ENCODE measurements at regions not wholly inside any gene's neighbourhood (a gene's known extent, or its start where the extent isn't known, plus 50 kb on each side); places are given as distances from the start of the nearest gene placed in this dataset.
"Not testable (repeated sequence)": the region's sequence is repeated elsewhere in the genome, so short reads cannot be mapped to it uniquely, and the experiment has no call there.

DNA sequence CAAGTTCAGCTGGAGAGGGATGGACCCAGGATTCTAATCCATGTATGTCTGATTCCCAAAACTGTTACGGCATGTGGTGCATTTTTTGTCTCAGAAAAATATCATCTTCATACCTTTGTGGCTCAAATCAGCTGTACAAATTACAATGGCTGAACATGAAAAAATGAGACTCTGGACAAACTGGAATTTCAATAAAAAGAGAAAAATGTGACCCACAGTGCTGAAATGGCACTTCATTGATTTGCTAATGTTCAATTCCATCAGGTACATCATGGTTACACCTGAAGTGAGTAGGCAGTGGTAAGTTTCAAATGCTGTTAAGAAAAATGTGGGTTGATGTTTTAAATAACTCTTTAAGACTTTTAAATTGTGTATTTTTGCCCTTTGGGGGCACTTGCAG lies 165.6 kb upstream of the CAND1 start:
- H3K27me3 ChIP-seq (ENCODE audit: insufficient read depth, low read length, poor library complexity, severe bottlenecking), result no peaks in the 10 kb centered on the region
- H4K20me1 ChIP-seq (ENCODE audit: insufficient read depth, low read length, poor library complexity, severe bottlenecking), result no peaks in the 10 kb centered on the region
- H3K9me3 ChIP-seq (ENCODE audit: insufficient read depth, low read depth, low read length), result no peaks in the 10 kb centered on the region
- H3K9ac ChIP-seq (ENCODE audit: low read depth, low read length, poor library complexity, severe bottlenecking), result no peak overlapping the region
- no peak overlapping the region for H3K4me3 ChIP-seq (ENCODE audit: low read length, poor library complexity, severe bottlenecking)
- H3K36me3 ChIP-seq (ENCODE audit: insufficient read depth, low read length), result no peaks in the 10 kb centered on the region
- H3K79me2 ChIP-seq (ENCODE audit: insufficient read depth, low read length), result no peaks in the 10 kb centered on the region
- TF ChIP-seq EZH2phosphoT487 (IDR thresholded peaks at IDR 0.05; ENCODE audit: borderline replicate concordance), result no peak
- TF ChIP-seq, protein P1, sequence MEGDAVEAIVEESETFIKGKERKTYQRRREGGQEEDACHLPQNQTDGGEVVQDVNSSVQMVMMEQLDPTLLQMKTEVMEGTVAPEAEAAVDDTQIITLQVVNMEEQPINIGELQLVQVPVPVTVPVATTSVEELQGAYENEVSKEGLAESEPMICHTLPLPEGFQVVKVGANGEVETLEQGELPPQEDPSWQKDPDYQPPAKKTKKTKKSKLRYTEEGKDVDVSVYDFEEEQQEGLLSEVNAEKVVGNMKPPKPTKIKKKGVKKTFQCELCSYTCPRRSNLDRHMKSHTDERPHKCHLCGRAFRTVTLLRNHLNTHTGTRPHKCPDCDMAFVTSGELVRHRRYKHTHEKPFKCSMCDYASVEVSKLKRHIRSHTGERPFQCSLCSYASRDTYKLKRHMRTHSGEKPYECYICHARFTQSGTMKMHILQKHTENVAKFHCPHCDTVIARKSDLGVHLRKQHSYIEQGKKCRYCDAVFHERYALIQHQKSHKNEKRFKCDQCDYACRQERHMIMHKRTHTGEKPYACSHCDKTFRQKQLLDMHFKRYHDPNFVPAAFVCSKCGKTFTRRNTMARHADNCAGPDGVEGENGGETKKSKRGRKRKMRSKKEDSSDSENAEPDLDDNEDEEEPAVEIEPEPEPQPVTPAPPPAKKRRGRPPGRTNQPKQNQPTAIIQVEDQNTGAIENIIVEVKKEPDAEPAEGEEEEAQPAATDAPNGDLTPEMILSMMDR (conservative IDR thresholded peaks at IDR 0.05; ENCODE audit: low read length), result no peak
- H3K9me2 ChIP-seq (replicated peaks; ENCODE audit: low read depth, low read length), result no peaks in the 10 kb centered on the region
- H3K4me2 ChIP-seq (ENCODE audit: low read depth, low read length, poor library complexity, severe bottlenecking), result no peak overlapping the region
- no peak overlapping the region for H2AFZ ChIP-seq (ENCODE audit: low read length)
- no peaks in the 10 kb centered on the region for H3K4me1 ChIP-seq (ENCODE audit: insufficient read depth, low read length, poor library complexity, severe bottlenecking)
- H3F3A ChIP-seq (ENCODE audit: low read depth), result no peaks in the 10 kb centered on the region

GRCh38 chr12:67107235-67107634 lies 161.9 kb upstream of the CAND1 start:
- Histone ChIP-seq H3K4me1 (ENCODE audit: insufficient read depth, low read length, poor library complexity, severe bottlenecking) (no peaks in the 10 kb centered on the region), H3K36me3 (ENCODE audit: insufficient read depth, low read length) (no peaks in the 10 kb centered on the region), H3K9ac (ENCODE audit: low read depth, low read length, poor library complexity, severe bottlenecking) (no peak overlapping the region), H3K4me2 (ENCODE audit: low read depth, low read length, poor library complexity, severe bottlenecking) (no peak overlapping the region), H3K9me3 (ENCODE audit: insufficient read depth, low read depth, low read length) (no peaks in the 10 kb centered on the region), H3F3A (ENCODE audit: low read depth) (no peaks in the 10 kb centered on the region), H3K79me2 (ENCODE audit: insufficient read depth, low read length) (no peaks in the 10 kb centered on the region), H4K20me1 (ENCODE audit: insufficient read depth, low read length, poor library complexity, severe bottlenecking) (no peaks in the 10 kb centered on the region), H3K27me3 (ENCODE audit: insufficient read depth, low read length, poor library complexity, severe bottlenecking) (no peaks in the 10 kb centered on the region), H3K4me3 (ENCODE audit: low read length, poor library complexity, severe bottlenecking) (no peak overlapping the region), H3K9me2 (replicated peaks; ENCODE audit: low read depth, low read length) (no peaks in the 10 kb centered on the region), H2AFZ (ENCODE audit: low read length) (no peak overlapping the region)
- TF ChIP-seq, protein P1 (conservative IDR thresholded peaks at IDR 0.05; ENCODE audit: low read length), result no peak
- no peak for TF ChIP-seq EZH2phosphoT487 (IDR thresholded peaks at IDR 0.05; ENCODE audit: borderline replicate concordance)

DNA sequence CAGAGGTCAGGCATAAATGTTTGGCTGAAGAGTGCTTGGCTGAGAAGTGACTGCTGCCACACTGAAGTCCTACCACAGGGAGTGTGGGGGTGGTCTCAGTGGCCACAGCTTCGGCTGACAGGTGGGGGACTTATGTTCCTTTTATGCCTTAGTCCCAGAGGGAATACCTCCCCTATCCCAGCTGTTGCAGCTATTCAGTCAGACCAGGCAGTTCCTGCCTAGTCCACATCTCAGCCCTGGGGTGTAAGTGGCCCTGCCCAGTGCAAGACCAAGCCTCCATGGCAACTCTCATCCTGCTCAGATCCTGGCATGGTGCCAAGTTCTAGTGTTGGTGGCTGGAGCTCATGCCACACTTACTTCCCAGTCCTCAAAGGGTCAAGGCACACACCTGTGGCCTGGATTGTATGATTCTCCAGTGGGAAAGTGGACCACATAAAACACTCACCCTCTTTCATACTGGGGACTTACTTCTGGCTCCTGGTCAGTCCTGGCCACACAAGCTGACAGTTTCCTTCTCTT lies 161.3 kb upstream of the CAND1 start:
- TF ChIP-seq EZH2phosphoT487 (IDR thresholded peaks at IDR 0.05; ENCODE audit: borderline replicate concordance), result no peak
- TF ChIP-seq, protein P1 (conservative IDR thresholded peaks at IDR 0.05; ENCODE audit: low read length), result no peak
- Histone ChIP-seq H3K9me3 (ENCODE audit: insufficient read depth, low read depth, low read length) (no peaks in the 10 kb centered on the region), H3K4me1 (ENCODE audit: insufficient read depth, low read length, poor library complexity, severe bottlenecking) (no peaks in the 10 kb centered on the region)

DNA sequence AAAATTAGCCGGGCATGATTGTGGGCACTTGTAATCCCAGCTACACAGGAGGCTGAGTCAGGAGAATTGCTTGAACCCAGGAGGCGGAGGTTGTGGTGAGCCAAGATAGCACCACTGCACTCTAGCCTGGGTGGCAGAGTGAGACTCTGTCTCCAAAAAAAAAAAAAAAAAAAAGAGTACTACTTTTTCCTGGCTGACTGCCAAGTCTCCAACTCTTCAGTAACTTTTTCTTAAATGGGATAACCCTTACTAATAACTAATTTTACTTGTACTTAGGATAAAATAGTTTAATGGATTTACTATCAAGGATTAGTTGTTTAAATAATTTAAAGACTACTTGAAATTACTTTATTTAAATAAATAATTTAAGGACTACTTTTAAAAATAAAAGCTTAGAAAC lies 158.8 kb upstream of the CAND1 start:
- H3K9ac ChIP-seq (ENCODE audit: low read depth, low read length, poor library complexity, severe bottlenecking); H3F3A ChIP-seq (ENCODE audit: low read depth); H3K27me3 ChIP-seq (ENCODE audit: insufficient read depth, low read length, poor library complexity, severe bottlenecking); H3K4me3 ChIP-seq (ENCODE audit: low read length, poor library complexity, severe bottlenecking); H3K9me2 ChIP-seq (replicated peaks; ENCODE audit: low read depth, low read length); H3K36me3 ChIP-seq (ENCODE audit: insufficient read depth, low read length); H3K79me2 ChIP-seq (ENCODE audit: insufficient read depth, low read length); H3K4me1 ChIP-seq (ENCODE audit: insufficient read depth, low read length, poor library complexity, severe bottlenecking); H3K9me3 ChIP-seq (ENCODE audit: insufficient read depth, low read depth, low read length); H2AFZ ChIP-seq (ENCODE audit: low read length); H3K4me2 ChIP-seq (ENCODE audit: low read depth, low read length, poor library complexity, severe bottlenecking); H4K20me1 ChIP-seq (ENCODE audit: insufficient read depth, low read length, poor library complexity, severe bottlenecking): not testable (repeated sequence)

More for the DNA sequence above, 161.3 kb upstream of the CAND1 start:
- Histone ChIP-seq H3K4me2 (ENCODE audit: low read depth, low read length, poor library complexity, severe bottlenecking) (no peak overlapping the region), H3K27me3 (ENCODE audit: insufficient read depth, low read length, poor library complexity, severe bottlenecking) (no peaks in the 10 kb centered on the region), H4K20me1 (ENCODE audit: insufficient read depth, low read length, poor library complexity, severe bottlenecking) (no peaks in the 10 kb centered on the region), H2AFZ (ENCODE audit: low read length) (no peak overlapping the region), H3K9me2 (replicated peaks; ENCODE audit: low read depth, low read length) (no peaks in the 10 kb centered on the region), H3K4me3 (ENCODE audit: low read length, poor library complexity, severe bottlenecking) (no peak overlapping the region), H3K36me3 (ENCODE audit: insufficient read depth, low read length) (no peaks in the 10 kb centered on the region), H3K9ac (ENCODE audit: low read depth, low read length, poor library complexity, severe bottlenecking) (no peak overlapping the region), H3K79me2 (ENCODE audit: insufficient read depth, low read length) (no peaks in the 10 kb centered on the region), H3F3A (ENCODE audit: low read depth) (no peaks in the 10 kb centered on the region)

All from Loucy (cell line).